ENCODE measurements at regions not wholly inside any gene's neighbourhood (a gene's known extent, or its start where the extent isn't known, plus 50 kb on each side); places are given as distances from the start of the nearest gene placed in this dataset.

DNA sequence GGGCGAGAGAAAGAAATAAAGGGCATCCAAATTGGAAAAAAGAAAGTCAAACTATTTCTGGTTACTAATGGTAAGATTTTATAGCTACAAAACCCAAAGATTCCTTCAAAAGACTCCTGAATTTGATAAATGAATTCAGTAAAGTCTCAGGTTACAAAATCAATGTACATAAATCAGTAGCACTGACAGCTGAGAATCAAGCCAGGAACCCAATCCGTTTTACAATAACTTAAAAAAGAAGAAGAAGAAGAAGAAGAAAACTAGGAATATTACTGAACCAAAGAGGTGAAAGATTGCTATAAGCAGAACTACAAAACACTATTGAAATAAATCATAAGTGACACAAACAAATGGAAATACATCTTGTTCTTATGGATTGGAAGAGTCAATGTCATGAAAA, 291.5 kb upstream of the GULP1 start:
- Histone ChIP-seq H3F3A (ENCODE audit: low read length, unreplicated experiment) (no peaks in the 10 kb centered on the region), H3K9me3 (ENCODE audit: low read length) (no peaks in the 10 kb centered on the region), H3K9ac (ENCODE audit: low read length) (no peak overlapping the region), H3K79me2 (ENCODE audit: low read length) (no peaks in the 10 kb centered on the region), H3K27me3 (ENCODE audit: low read length) (no peaks in the 10 kb centered on the region), H3K4me2 (ENCODE audit: low read length) (no peak overlapping the region), H3K4me1 (ENCODE audit: insufficient read depth, low read length) (no peaks in the 10 kb centered on the region), H3K9me2 (replicated peaks; ENCODE audit: low read length) (no peaks in the 10 kb centered on the region), H2AFZ (ENCODE audit: low read length) (no peak overlapping the region), H3K4me3 (ENCODE audit: low read length) (no peak overlapping the region), H4K20me1 (ENCODE audit: low read length) (no peaks in the 10 kb centered on the region), H3K36me3 (ENCODE audit: low read depth, low read length) (no peaks in the 10 kb centered on the region), H3K27ac (ENCODE audit: low read length) (no peak overlapping the region)
- TF ChIP-seq EZH2 (IDR thresholded peaks at IDR 0.05; ENCODE audit: low read length, unreplicated experiment) (no peak), EZH2phosphoT487 (IDR thresholded peaks at IDR 0.05; ENCODE audit: borderline replicate concordance, low read length) (no peak)
- TF ChIP-seq, protein P1, sequence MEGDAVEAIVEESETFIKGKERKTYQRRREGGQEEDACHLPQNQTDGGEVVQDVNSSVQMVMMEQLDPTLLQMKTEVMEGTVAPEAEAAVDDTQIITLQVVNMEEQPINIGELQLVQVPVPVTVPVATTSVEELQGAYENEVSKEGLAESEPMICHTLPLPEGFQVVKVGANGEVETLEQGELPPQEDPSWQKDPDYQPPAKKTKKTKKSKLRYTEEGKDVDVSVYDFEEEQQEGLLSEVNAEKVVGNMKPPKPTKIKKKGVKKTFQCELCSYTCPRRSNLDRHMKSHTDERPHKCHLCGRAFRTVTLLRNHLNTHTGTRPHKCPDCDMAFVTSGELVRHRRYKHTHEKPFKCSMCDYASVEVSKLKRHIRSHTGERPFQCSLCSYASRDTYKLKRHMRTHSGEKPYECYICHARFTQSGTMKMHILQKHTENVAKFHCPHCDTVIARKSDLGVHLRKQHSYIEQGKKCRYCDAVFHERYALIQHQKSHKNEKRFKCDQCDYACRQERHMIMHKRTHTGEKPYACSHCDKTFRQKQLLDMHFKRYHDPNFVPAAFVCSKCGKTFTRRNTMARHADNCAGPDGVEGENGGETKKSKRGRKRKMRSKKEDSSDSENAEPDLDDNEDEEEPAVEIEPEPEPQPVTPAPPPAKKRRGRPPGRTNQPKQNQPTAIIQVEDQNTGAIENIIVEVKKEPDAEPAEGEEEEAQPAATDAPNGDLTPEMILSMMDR (conservative IDR thresholded peaks at IDR 0.05; ENCODE audit: low read depth, low read length), result no peak
- ChIA-PET POLR2A (ENCODE audit: unreplicated experiment) (interaction anchor here (0.7 kb wide), 1 partner anchor 9 kb away, joined by 10 read pairs; no protein-coding TSS in a partner anchor), CTCF (no interaction called here)
- no peak for ATAC-seq
- intact Hi-C loops (cut with micrococcal nuclease), result no loop called here
- DNase-seq, result no peak
- no TSS peak for BruUV-seq (replicated peaks)

DNA sequence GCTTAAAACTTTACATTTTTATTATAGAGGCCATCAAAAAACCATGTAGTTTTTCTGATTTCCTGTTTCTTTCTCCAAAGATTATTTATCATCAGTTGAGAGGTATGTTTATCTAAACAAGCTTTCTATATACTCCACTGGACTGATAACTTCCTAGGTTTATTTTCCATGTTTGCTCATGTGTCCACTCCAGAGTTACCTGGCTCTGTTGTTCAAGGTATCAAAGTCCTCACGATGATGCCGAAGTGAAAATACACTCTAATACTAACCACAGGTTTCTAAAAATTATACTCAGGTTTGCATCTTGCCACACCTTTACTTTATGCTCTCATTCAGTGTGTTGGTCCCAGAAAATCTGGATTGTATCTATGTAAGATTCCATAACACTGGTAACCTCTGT, 287.9 kb upstream of the GULP1 start:
- ATAC-seq (no peak), DNase-seq (no peak)
- Histone ChIP-seq H2AFZ (ENCODE audit: low read length) (no peak overlapping the region), H3K9ac (ENCODE audit: low read length) (no peak overlapping the region), H3K27me3 (ENCODE audit: low read length) (no peaks in the 10 kb centered on the region), H3K27ac (ENCODE audit: low read length) (no peak overlapping the region), H4K20me1 (ENCODE audit: low read length) (no peaks in the 10 kb centered on the region), H3K4me1 (ENCODE audit: insufficient read depth, low read length) (no peaks in the 10 kb centered on the region), H3K79me2 (ENCODE audit: low read length) (no peaks in the 10 kb centered on the region), H3K4me2 (ENCODE audit: low read length) (no peak overlapping the region), H3F3A (ENCODE audit: low read length, unreplicated experiment) (no peaks in the 10 kb centered on the region), H3K36me3 (ENCODE audit: low read depth, low read length) (no peaks in the 10 kb centered on the region), H3K9me2 (replicated peaks; ENCODE audit: low read length) (no peaks in the 10 kb centered on the region), H3K9me3 (ENCODE audit: low read length) (no peaks in the 10 kb centered on the region), H3K4me3 (ENCODE audit: low read length) (no peak overlapping the region)
- BruUV-seq (replicated peaks), result no TSS peak
- TF ChIP-seq, protein P1 (conservative IDR thresholded peaks at IDR 0.05; ENCODE audit: low read depth, low read length), result no peak
- no peak for TF ChIP-seq EZH2 (IDR thresholded peaks at IDR 0.05; ENCODE audit: low read length, unreplicated experiment)
- no peak for TF ChIP-seq EZH2phosphoT487 (IDR thresholded peaks at IDR 0.05; ENCODE audit: borderline replicate concordance, low read length)
- CTCF ChIA-PET, result no interaction called here
- intact Hi-C loops (cut with micrococcal nuclease), result no loop called here
- POLR2A ChIA-PET (ENCODE audit: unreplicated experiment), result no interaction called here

DNA sequence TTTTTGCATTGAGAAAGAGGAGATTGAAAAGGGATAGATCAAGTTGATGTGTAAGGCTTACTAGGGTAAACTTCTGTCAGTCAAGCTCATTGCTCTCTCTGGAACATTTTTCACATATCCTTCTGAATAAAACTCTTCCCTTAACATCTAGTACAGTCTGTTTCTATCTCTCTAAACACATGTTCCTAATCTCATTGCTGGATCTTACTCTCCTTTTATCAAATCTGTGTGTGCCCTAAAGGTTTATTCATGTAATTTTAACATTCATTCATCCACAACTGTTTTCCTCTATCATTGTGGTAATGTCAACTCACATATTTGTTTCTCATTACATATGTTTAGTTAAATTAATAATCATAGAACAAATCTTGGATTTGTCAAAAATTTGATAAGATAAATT, 277.9 kb upstream of the GULP1 start:
- Histone ChIP-seq H3K27me3 (ENCODE audit: low read length) (no peaks in the 10 kb centered on the region), H3K9ac (ENCODE audit: low read length) (no peak overlapping the region), H3K36me3 (ENCODE audit: low read depth, low read length) (no peaks in the 10 kb centered on the region), H4K20me1 (ENCODE audit: low read length) (no peaks in the 10 kb centered on the region), H3K4me2 (ENCODE audit: low read length) (no peak overlapping the region), H2AFZ (ENCODE audit: low read length) (no peak overlapping the region), H3K9me2 (replicated peaks; ENCODE audit: low read length) (no peaks in the 10 kb centered on the region), H3F3A (ENCODE audit: low read length, unreplicated experiment) (no peaks in the 10 kb centered on the region), H3K27ac (ENCODE audit: low read length) (no peak overlapping the region), H3K4me3 (ENCODE audit: low read length) (no peak overlapping the region), H3K79me2 (ENCODE audit: low read length) (no peaks in the 10 kb centered on the region), H3K4me1 (ENCODE audit: insufficient read depth, low read length) (no peaks in the 10 kb centered on the region), H3K9me3 (ENCODE audit: low read length) (no peaks in the 10 kb centered on the region)
- BruUV-seq (replicated peaks), result no TSS peak
- POLR2A ChIA-PET (ENCODE audit: unreplicated experiment), result no interaction called here
- intact Hi-C loops (cut with micrococcal nuclease), result no loop called here
- no peak for DNase-seq
- no peak for TF ChIP-seq EZH2 (IDR thresholded peaks at IDR 0.05; ENCODE audit: low read length, unreplicated experiment)
- TF ChIP-seq, protein P1 (conservative IDR thresholded peaks at IDR 0.05; ENCODE audit: low read depth, low read length), result no peak
- no peak for TF ChIP-seq EZH2phosphoT487 (IDR thresholded peaks at IDR 0.05; ENCODE audit: borderline replicate concordance, low read length)
- ATAC-seq, result no peak
- CTCF ChIA-PET, result no interaction called here

Data from PC-3 (cell line).